Hepatocyte (in vitro differentiated cells): ENCODE measurements at regions not wholly inside any gene's neighbourhood (a gene's known extent, or its start where the extent isn't known, plus 50 kb on each side); places are given as distances from the start of the nearest gene placed in this dataset.

Experiments used
- DNase-seq: peaks from one replicate; pipeline ENCODE4 v3.0.0-alpha.2; 2016; ENCODE audit warnings: low spot score
- H2AFZ ChIP-seq: fragments of 200-600 bp; sonication (generic); 2 replicates; pipeline ENCODE4 v1.6.0; 2016; ENCODE audit warnings: antibody characterized with exemption, mild to moderate bottlenecking
- H3K27ac ChIP-seq: fragments of 200-600 bp; sonication (generic); 2 replicates; pipeline ENCODE4 v1.5.1; 2016; ENCODE audit warnings: mild to moderate bottlenecking
- H3K27me3 ChIP-seq: fragments of 200-600 bp; sonication (generic); 2 replicates; pipeline ENCODE4 v1.6.1; 2016
- H3K36me3 ChIP-seq: fragments of 200-600 bp; sonication (generic); replicated peaks from 2 replicates; pipeline ENCODE4 v1.5.1; 2016; ENCODE audit warnings: low read depth; ENCODE audit not compliant: insufficient read depth
- H3K4me1 ChIP-seq: fragments of 200-600 bp; sonication (generic); 2 replicates; pipeline ENCODE4 v1.5.1; 2016; ENCODE audit warnings: mild to moderate bottlenecking, moderate library complexity; ENCODE audit not compliant: insufficient read depth
- H3K4me2 ChIP-seq: fragments of 200-600 bp; sonication (generic); 2 replicates; pipeline ENCODE4 v1.6.0; 2016
- H3K4me3 ChIP-seq: fragments of 200-600 bp; sonication (generic); 2 replicates; pipeline ENCODE4 v1.5.1; 2016; ENCODE audit warnings: mild to moderate bottlenecking
- H3K79me2 ChIP-seq: fragments of 200-600 bp; sonication (generic); 2 replicates; pipeline ENCODE4 v1.6.0; 2017; ENCODE audit warnings: mild to moderate bottlenecking
- H3K9me2 ChIP-seq: fragments of 200-600 bp; sonication (generic); replicated peaks from 2 replicates; pipeline ENCODE4 v1.6.0; 2017; ENCODE audit warnings: mild to moderate bottlenecking; ENCODE audit not compliant: insufficient read depth
- H3K9me3 ChIP-seq: fragments of 200-600 bp; sonication (generic); 2 replicates; pipeline ENCODE4 v1.5.1; 2016; ENCODE audit warnings: low read depth, mild to moderate bottlenecking
- H4K20me1 ChIP-seq: fragments of 200-600 bp; sonication (generic); 2 replicates; pipeline ENCODE4 v1.6.0; 2016; ENCODE audit warnings: mild to moderate bottlenecking; ENCODE audit not compliant: insufficient read depth, poor library complexity, severe bottlenecking
- EZH2 ChIP-seq: fragments of 200-600 bp; sonication (generic); IDR thresholded peaks from 2 replicates; pipeline ENCODE4 v1.6.1; 2016; ENCODE audit warnings: antibody characterized with exemption, mild to moderate bottlenecking, borderline replicate concordance
- EZH2phosphoT487 ChIP-seq: fragments of 200-600 bp; sonication (generic); IDR thresholded peaks from one replicate; pipeline ENCODE4 v1.6.1; 2018; ENCODE audit warnings: antibody characterized with exemption, mild to moderate bottlenecking, low read depth, moderate library complexity; ENCODE audit not compliant: unreplicated experiment, severe bottlenecking
- WGBS: methylation state at CpG from one replicate; pipeline ENCODE4 v1.1.6; 2016; ENCODE audit warnings: low lambda C conversion rate; ENCODE audit errors: missing lambda C conversion rate; 5-methylcytosine and 5-hydroxymethylcytosine counted together
- TF ChIP-seq, protein P1 (sequence below): fragments of 200-600 bp; sonication (generic); IDR thresholded peaks from 2 replicates; pipeline ENCODE4 v1.5.1; 2016; ENCODE audit warnings: antibody characterized with exemption, mild to moderate bottlenecking; ENCODE audit not compliant: poor library complexity

DNA sequence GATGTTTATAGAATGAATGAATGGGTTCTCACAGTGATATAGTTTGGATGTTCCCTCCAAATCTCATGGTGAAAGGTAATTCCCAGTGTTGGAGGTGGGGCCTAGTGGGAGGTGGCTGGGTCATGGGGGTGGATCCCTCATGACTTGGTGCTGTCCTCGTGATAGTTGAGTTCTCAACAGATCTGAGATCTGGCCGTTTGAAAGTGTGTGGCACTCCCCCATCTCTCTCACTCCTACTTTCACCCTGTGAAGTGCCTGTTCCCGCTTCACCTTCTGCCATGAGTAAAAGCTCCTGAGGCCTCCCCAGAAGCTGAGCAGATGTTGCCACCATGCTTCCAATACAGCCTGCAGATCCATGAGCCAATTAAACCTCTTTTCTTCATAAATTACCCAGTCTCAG is 170.8 kb upstream of the LINGO1 start:
- no peaks in the 10 kb centered on the region for H3K9me2 ChIP-seq
- no peak overlapping the region for H3K4me3 ChIP-seq
- no peaks in the 10 kb centered on the region for H4K20me1 ChIP-seq
- H3K79me2 ChIP-seq = no peaks in the 10 kb centered on the region
- no peaks in the 10 kb centered on the region for H3K4me1 ChIP-seq
- no peak for DNase-seq
- H2AFZ ChIP-seq = no peak overlapping the region
- no peak overlapping the region for H3K4me2 ChIP-seq
- TF ChIP-seq EZH2phosphoT487 (no peak), EZH2 (no peak)
- TF ChIP-seq, protein P1, sequence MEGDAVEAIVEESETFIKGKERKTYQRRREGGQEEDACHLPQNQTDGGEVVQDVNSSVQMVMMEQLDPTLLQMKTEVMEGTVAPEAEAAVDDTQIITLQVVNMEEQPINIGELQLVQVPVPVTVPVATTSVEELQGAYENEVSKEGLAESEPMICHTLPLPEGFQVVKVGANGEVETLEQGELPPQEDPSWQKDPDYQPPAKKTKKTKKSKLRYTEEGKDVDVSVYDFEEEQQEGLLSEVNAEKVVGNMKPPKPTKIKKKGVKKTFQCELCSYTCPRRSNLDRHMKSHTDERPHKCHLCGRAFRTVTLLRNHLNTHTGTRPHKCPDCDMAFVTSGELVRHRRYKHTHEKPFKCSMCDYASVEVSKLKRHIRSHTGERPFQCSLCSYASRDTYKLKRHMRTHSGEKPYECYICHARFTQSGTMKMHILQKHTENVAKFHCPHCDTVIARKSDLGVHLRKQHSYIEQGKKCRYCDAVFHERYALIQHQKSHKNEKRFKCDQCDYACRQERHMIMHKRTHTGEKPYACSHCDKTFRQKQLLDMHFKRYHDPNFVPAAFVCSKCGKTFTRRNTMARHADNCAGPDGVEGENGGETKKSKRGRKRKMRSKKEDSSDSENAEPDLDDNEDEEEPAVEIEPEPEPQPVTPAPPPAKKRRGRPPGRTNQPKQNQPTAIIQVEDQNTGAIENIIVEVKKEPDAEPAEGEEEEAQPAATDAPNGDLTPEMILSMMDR = no peak
- no peak overlapping the region for H3K27ac ChIP-seq
- H3K36me3 ChIP-seq = no peaks in the 10 kb centered on the region
- no peaks in the 10 kb centered on the region for H3K27me3 ChIP-seq
- WGBS = 58% methylated on average over 3 of the region's 3 CpGs
- no peaks in the 10 kb centered on the region for H3K9me3 ChIP-seq

DNA sequence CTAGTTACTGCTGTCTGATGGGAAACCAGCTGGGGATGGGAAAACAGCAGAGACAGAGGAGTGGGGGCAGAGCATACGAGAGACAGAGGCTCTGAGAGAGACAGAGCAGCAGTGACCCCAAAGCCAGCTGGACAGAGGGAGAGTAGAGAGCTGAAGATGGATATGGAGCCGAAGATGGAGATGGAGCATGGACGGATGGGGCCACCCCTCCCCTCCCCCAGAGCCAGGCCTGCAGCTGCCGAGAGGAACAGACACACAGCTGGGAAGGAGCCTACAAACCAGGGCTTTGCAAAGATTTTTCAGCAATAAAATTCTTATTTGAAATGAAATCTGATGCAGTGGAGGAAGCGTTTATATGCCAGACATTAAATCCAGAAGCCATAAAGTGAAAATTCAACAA is 167.6 kb upstream of the LINGO1 start:
- Histone ChIP-seq H3K4me2 (no peak overlapping the region), H3K79me2 (no peaks in the 10 kb centered on the region), H2AFZ (no peak overlapping the region), H3K36me3 (no peaks in the 10 kb centered on the region), H3K27ac (no peak overlapping the region), H3K27me3 (no peaks in the 10 kb centered on the region), H3K4me1 (no peaks in the 10 kb centered on the region), H3K4me3 (no peak overlapping the region), H3K9me3 (no peaks in the 10 kb centered on the region), H3K9me2 (no peaks in the 10 kb centered on the region), H4K20me1 (no peaks in the 10 kb centered on the region)
- no peak for TF ChIP-seq EZH2phosphoT487
- TF ChIP-seq, protein P1 = no peak
- WGBS = 89% methylated on average over 5 of the region's 5 CpGs
- no peak for DNase-seq

DNA sequence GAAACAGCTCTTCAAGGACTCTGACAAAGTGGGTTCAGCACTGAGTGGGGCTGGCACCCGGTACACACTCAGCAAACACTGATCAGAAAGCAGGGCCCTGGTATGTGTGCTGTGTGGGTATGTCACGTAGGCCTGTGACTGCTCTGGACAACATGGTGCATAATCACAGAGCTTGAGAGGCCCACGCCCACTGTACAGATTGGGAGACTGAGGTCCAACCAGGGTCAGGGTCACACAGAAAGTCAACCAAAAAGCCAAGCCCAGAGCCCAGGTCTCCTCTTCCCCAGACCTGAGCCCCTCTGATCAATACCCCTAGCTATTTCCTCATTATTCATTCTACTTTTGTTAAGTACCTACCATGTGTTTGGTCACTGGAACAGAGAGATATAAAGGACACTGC is 166.1 kb upstream of the LINGO1 start:
- Histone ChIP-seq H2AFZ (no peak overlapping the region), H3K9me2 (no peaks in the 10 kb centered on the region), H3K79me2 (no peaks in the 10 kb centered on the region), H4K20me1 (no peaks in the 10 kb centered on the region), H3K4me3 (no peak overlapping the region), H3K4me2 (no peak overlapping the region), H3K9me3 (no peaks in the 10 kb centered on the region), H3K27ac (no peak overlapping the region), H3K27me3 (no peaks in the 10 kb centered on the region), H3K4me1 (no peaks in the 10 kb centered on the region), H3K36me3 (no peaks in the 10 kb centered on the region)
- TF ChIP-seq EZH2phosphoT487 = no peak
- no peak for TF ChIP-seq EZH2
- TF ChIP-seq, protein P1 = no peak
- DNase-seq = no peak
- 88% methylated on average over 3 of the region's 3 CpGs for WGBS

DNA sequence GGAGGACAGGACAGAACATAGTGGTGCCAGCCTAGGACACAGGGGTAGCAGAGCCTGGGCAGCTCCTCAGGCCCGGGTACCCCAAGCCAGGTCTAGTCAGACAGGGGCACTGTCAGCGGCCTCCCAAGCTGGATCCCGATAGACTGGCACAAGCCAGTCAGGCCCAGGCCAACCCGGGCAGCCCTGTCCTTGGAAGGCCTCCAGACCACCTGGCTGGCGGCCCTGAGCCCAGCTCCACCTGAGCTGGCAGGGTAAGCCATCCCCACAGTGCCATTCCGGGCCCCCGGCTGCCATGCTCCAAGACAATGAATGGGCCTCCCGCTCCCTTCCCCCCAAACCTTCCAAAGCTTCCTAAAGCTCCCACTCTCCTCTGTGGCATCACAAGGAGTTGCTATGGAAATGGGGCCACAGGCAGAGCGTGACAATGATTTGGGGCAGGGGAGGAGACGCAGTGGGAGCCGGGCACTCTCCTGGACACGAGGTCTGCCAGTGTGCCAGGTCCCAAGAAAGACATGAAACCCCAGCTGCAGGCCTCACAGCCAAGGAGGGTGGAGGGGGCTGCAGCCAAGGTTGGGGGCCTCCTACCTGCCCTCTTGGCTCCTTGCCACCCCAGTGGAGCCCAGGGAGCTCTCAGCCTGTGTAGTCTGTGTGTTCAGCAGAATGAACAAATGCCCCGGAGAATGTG is 165.6 kb upstream of the LINGO1 start:
- Histone ChIP-seq H3K36me3 (no peaks in the 10 kb centered on the region), H3K79me2 (no peaks in the 10 kb centered on the region), H2AFZ (no peak overlapping the region), H3K9me2 (no peaks in the 10 kb centered on the region), H3K27ac (no peak overlapping the region), H3K27me3 (no peaks in the 10 kb centered on the region), H3K4me2 (no peak overlapping the region), H4K20me1 (no peaks in the 10 kb centered on the region), H3K4me3 (no peak overlapping the region), H3K9me3 (no peaks in the 10 kb centered on the region), H3K4me1 (no peaks in the 10 kb centered on the region)
- no peak for DNase-seq
- no peak for TF ChIP-seq EZH2phosphoT487
- TF ChIP-seq EZH2 = no peak
- TF ChIP-seq, protein P1 = no peak
- WGBS = 91% methylated on average over 12 of the region's 13 CpGs
